Activated T-helper 1 cell treated with Interleukin-2 at 50 U/mL for 16 hours (primary cell): ENCODE measurements at regions not wholly inside any gene's neighbourhood (a gene's known extent, or its start where the extent isn't known, plus 50 kb on each side); places are given as distances from the start of the nearest gene placed in this dataset.

ENCODE experiments used
- DNase-seq: peaks from one replicate; pipeline ENCODE4 v3.0.0-alpha.2; 2020; ENCODE audit warnings: low read depth

DNA sequence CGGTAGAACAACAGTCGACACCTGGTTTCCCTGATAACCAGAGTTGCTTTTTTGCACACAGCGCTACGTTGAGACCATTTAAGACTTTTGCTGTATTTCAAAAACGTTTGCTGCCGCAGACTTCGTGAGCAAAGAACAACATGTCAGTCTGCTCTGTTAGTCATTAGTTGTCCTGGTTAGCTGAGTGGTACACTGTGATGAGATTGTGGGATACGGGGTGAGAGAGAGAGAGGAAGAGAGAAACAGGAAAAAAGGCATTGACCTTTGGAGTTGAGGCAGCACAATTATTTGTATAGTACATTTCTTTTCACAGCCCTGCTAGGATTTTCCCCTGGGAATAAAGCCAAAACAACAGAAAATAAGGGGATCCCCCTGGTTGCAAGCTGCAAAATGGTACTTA lies 306.1 kb upstream of the WWC1 start:
- DNase-seq, result no peak

DNA sequence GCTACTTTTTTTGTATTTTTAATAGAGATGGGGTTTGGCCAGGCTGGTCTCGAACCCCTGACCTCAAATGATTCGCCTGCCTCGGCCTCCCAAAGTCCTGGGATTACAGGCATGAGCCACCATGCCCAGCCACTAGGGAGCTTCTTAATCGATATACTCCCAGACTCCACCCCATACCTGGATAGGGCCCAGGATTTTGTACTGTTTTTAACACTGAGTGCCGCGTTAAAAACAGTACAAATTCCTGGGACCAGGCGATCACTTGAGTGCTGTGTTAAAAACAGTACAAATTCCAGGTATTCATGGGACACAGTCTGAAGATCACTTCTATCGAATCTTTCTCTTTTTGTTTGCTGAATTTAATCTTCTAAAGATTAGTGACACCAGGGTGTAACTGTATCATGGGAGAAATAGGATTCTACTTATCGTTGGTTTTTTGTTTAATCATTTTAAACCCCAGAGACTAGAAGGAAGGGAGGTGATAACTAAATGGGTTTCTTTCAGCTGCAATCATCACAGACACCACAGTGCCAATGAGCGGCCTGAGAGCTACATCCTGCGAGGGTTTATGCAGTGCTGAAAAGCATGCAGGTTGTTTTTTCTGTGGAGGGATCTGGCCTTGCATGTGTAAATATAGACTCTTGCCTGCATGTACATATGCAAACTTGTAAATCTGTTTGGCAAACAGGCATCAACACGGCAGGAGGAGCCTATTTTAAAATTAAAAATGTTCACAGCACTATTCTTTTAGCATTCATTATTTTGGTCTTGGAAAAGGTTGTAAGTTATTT lies 303.8 kb upstream of the WWC1 start:
- no peak for DNase-seq

DNA sequence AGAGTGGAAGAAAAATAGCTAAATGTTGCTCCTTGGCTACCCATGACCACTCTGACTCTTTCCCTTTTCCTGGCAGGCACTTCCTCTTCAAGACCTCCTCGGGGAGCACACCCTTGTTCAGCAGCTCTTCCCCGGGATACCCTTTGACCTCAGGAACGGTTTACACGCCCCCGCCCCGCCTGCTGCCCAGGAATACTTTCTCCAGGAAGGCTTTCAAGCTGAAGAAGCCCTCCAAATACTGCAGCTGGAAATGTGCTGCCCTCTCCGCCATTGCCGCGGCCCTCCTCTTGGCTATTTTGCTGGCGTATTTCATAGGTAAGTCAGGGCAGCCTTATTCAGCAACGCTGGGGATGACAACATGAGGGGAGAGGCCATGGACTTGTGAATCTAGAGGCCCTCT lies 298.6 kb upstream of the WWC1 start:
- DNase-seq, result no peak

- DNase-seq, result no peak
Measured at GRCh38 chr5:167993771-167994170, 297.7 kb upstream of the WWC1 start.

- no peak for DNase-seq
Measured at GRCh38 chr5:167995844-167996425, 295.5 kb upstream of the WWC1 start.

GRCh38 chr5:167998148-167998767 lies 293.2 kb upstream of the WWC1 start:
- no peak for DNase-seq

DNA sequence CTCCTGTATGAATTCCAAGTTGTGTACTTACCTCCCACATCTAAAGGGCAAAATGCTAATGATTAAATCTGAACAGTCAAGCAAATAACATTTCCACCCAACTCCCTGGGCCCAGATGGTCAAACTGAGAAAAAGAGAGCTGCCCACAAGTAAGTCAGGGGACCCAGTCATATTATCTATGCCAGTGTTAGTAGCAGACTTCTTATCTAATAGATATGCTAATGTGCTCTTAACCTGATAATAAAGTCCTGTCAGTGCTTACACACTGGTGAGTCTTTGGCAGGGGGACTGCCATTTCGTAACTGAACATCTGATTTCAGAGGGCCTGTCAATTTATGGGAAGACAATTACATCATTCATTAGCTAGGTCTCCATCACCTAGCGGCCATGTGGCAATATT lies 292.3 kb upstream of the WWC1 start:
- DNase-seq, result no peak

DNA sequence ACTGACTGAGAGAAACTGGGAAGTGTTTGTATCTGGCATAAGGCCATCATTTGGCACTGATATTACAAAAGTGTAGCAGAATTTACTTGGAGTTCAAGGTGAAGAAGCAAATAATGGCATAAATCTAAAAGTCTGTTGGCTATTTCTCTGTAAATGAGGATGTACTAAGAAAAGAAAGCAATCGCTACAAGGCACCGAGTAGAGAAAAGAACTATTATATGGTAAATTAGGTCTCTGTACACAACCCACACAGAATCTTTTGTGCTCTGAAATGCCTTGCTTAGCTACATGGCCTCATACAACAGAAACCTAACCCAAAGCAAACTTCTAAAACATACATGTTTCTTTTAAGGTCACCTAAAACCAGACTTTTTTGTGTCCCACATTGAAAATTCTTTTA lies 290.1 kb upstream of the WWC1 start:
- no peak for DNase-seq

DNA sequence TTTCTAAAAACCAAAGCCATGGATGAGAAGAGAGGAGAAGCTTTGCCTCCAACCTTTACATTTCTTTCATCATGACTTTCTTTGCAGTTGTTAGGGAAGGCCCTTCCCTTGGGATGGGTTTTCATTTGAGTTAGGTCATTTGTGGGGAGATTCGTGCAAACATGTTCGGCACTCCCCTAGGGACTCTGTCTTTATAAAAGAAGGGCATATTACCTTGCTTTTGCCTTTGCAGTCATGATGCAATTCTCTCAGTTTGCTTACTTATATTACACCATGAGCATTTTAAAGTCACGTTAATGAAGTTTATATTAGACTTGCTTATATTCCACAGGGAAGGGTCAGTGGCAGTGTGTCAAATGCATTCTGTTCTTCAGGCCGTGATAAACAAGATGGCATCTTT lies 289.3 kb upstream of the WWC1 start:
- DNase-seq, result no peak

DNA sequence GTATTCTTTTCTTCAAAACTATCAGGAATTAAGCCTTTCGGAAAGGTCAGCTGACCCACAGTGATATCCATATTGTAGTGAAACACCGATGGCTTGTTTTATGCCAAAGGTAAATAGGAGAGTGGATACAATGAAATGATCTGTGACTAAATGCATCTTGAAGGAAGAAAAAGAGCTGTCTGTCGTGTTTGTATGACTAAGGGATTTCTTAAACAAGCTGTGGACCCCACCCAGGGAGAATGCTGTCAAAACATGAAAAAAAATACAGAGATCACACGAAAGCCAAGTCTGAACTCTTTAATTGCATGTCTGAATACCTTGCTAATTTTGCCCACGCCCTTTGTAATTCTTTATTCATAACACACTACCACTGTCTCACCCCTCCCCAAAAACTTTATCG lies 286.4 kb upstream of the WWC1 start:
- no peak for DNase-seq

- DNase-seq, result no peak
Measured at GRCh38 chr5:168005936-168006335, 285.5 kb upstream of the WWC1 start.

- DNase-seq, result no peak
Measured at GRCh38 chr5:168006456-168007130, 284.9 kb upstream of the WWC1 start.

GRCh38 chr5:168007286-168007685 lies 284.2 kb upstream of the WWC1 start:
- DNase-seq, result no peak

- DNase-seq, result no peak
Measured at GRCh38 chr5:168008555-168008954, 282.9 kb upstream of the WWC1 start.

DNA sequence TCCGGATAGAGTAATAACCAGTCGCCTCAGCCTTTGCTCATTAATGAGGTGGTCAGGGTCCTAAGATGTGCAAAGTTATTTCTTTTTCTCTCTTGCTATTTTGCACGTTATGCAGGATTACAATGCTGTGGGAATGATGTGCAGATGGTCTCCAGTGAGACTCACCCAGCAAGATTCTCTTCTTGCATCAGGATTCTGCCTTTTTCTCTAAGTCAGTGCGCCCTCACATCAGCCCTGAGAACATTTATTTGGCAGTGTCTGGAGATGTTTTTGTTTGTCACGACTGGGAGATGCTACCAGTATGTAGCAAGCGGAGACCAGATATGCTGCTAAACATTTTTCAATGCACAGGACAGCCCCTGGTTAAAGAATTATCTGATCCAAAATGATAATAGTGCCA lies 280.3 kb upstream of the WWC1 start:
- DNase-seq, result no peak

DNA sequence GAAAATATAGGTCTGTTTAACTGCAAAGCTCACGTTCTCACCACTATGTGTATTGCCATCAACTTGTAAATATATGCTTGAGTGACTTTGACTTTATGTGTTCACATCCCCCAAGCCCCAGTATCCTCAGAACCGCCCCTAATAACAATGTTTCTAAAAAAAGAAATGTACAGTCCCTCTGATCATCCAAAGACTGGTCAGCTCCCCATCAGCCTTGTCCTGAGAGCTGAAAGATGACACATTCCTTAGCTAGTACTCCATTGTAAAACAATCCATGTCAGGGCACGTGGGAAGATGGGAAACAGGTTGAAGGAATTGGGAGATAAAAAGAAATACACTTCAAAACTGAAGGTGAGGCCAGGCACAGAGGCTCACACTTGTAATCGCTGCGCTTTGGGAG lies 279.4 kb upstream of the WWC1 start:
- DNase-seq, result no peak

GRCh38 chr5:168013546-168013945 lies 277.9 kb upstream of the WWC1 start:
- no peak for DNase-seq

DNA sequence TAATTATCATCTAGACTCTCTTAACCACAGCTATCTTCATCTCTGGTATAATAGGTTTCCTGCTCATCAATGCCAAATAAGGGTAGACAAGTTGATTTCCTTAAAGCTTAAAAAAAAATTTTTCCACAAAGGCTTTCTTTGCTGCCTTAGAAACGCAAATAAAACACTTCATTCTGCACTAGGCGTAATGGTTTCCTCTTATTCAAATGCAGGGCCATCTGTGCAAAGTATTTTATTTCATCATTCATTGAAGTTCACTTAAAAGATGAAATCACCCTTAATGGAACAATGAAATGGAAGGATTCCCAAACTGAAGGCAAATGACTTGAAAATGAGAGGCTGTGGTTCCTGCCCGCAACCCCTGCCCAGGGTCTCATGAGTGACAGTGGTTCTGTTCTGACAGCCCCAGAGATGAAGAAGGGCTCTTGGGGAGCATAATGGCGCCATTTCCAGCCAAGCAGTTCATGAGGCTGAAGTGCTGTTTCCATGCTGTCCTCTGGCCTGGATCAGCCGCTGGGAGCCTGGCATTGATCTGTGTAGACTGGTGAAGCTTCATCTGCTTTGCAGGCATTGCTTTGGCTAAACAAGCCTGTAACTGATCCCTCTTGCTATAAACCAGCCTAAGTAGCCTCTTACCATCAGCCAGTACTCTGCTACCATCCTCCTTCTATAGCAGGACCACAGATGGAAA lies 276.9 kb upstream of the WWC1 start:
- DNase-seq, result no peak

DNA sequence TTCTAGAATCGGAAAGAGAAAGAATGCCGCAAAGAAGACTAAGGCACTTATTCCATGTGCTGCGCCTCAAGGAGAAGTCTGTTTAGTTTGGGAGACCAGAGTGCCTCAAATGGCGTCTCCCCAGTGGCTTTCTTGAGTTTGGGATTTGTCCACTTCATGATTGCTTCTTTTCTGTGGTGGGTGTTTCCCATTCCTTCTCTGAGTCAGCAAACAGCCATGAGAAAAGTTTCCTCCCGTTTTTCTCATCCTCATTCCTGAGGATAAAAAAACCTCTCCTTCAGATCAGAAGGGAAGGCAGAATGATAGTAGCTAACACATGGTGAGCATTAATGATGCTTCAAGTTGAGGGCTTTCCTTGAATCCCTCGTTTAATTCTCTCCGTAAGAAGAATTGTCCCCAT lies 275.9 kb upstream of the WWC1 start:
- no peak for DNase-seq

- no peak for DNase-seq
Measured at GRCh38 chr5:168017313-168017712, 274.1 kb upstream of the WWC1 start.

GRCh38 chr5:168019143-168019542 lies 272.3 kb upstream of the WWC1 start:
- no peak for DNase-seq

GRCh38 chr5:168020542-168021294 lies 270.7 kb upstream of the WWC1 start:
- DNase-seq, result no peak
